Vagina (tissue), 2 donors: ENCODE measurements at regions not wholly inside any gene's neighbourhood (a gene's known extent, or its start where the extent isn't known, plus 50 kb on each side); places are given as distances from the start of the nearest gene placed in this dataset.

ENCODE experiments used
- CTCF ChIP-seq, 3 experiments: fragments of 450-650 bp in 2 of 3; fragments of 200-600 bp in 1 of 3; sonication (generic) in 1 of 3; IDR thresholded peaks; one replicate each; pipeline ENCODE4 v1.5.1; 2017 to 2019; ENCODE audit warnings: antibody characterized with exemption in 3 of 3, mild to moderate bottlenecking in 2 of 3, moderate library complexity in 2 of 3
- POLR2A ChIP-seq, 2 donors: fragments of 450-650 bp; IDR thresholded peaks; one replicate each; pipeline ENCODE4 v1.6.1; 2017; ENCODE audit warnings: antibody characterized with exemption in 2 of 2, mild to moderate bottlenecking in 2 of 2, moderate library complexity in 2 of 2

DNA sequence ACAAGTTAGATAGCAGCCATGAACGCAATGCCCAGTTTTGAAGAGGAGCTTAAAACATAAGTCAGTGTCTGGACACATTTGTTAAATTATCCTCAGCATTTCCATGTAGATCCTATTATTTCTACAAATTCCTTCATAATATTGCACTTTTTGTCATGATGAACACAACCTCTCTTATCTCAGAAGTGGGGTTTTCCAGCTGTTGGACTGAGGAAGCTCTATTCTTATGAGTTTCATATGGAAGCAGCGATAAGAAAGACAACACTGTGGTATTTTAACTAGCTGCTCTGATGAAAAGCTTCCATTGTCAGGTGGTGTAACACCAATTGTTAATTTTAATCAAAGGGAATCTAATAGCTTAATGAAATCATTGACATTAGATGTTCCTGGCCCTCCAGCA is 308.7 kb downstream of the GBA3 start:
- TF ChIP-seq POLR2A (IDR thresholded peaks at IDR 0.05): no peak
- TF ChIP-seq CTCF (IDR thresholded peaks at IDR 0.05): no peak
